ENCODE measurements at regions not wholly inside any gene's neighbourhood (a gene's known extent, or its start where the extent isn't known, plus 50 kb on each side); places are given as distances from the start of the nearest gene placed in this dataset.
"Not testable (repeated sequence)": the region's sequence is repeated elsewhere in the genome, so short reads cannot be mapped to it uniquely, and the experiment has no call there.

- FAIRE-seq (no peak), DNase-seq (ENCODE audit: insufficient read length, low spot score) (no peak)
- TF ChIP-seq POLR2A (IDR thresholded peaks at IDR 0.05; ENCODE audit: low read depth, low read length) = no peak
Measured at GRCh38 chr12:28082096-28082495, 108.2 kb upstream of the CCDC91 start.

DNA sequence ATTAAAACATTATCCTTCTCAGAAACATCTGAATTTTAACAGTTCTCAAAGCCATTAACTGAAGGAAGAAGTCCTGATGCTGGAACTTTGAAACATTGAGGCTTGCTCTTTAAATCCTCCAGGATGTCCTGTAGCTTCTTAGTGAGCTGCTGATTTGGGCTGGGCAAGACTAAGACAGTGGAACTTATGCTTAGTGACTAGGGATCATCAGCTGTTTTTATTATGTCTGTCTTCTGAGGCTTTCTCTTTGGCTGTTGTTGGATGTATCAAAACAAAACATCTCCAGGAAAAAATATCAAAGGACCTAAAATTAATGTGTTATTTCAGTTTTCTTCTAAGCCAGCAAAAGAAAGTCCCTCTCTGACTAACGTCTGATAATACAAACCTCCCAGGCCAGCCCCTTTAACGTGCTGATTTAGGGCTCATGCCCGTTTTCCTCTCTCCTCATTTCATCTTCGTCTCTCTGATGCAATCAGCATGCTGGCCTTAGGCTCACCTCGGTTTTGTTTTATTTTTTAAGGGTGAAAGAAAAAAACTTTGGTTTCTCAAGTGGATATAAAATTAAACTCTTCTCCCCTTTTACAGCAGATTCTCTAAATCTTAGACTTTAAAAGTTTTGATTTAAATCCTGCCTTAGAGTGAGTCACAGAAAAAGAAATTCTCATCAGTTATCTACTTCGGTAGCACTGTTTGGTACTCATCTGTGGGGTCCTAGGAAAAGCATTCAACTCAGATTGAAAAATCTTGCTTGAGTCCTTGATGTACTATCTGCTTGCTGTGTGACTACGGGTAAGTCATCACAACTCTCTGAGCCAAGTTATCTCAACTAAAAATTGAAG, 106.2 kb upstream of the CCDC91 start:
- no peak for TF ChIP-seq POLR2A (IDR thresholded peaks at IDR 0.05; ENCODE audit: low read depth, low read length)
- FAIRE-seq = no peak
- no peak for DNase-seq (ENCODE audit: insufficient read length, low spot score)

DNA sequence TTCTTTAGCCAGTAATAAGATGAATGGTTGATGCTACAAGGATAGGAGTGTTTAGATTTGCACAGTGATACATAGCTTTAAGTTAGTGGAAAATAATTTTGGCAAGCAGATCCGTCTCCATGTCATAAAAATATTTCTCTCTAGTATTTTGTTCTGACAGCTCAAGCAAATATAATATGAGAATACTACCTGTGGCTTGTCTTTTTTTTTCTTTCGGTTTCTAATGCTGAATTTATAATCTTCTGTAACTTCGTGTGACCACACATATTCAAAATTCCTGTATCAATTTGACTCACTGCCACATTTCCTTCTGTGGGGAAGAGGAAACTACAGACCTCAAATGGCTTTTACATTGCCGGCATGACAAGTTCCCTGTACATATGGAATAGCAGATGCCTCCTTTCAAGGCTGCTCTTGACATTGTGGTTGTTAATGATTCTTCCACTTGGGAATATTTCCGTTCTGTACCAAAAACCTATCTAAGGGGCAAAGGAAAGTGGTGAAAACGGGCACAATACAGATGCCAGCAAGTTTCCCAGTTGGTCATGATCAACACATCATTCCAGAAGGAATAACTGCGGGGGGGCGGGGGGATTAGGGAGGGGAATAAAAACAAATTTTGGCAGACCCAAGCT, 103.6 kb upstream of the CCDC91 start:
- TF ChIP-seq POLR2A (IDR thresholded peaks at IDR 0.05; ENCODE audit: low read depth, low read length) = no peak
- FAIRE-seq = no peak

GRCh38 chr12:28088566-28089272, 101.5 kb upstream of the CCDC91 start:
- TF ChIP-seq POLR2A (IDR thresholded peaks at IDR 0.05; ENCODE audit: low read depth, low read length) = no peak
- DNase-seq (ENCODE audit: insufficient read length, low spot score) (no peak), FAIRE-seq (no peak)

More for the DNA sequence above, 103.6 kb upstream of the CCDC91 start:
- no peak for DNase-seq (ENCODE audit: insufficient read length, low spot score)

DNA sequence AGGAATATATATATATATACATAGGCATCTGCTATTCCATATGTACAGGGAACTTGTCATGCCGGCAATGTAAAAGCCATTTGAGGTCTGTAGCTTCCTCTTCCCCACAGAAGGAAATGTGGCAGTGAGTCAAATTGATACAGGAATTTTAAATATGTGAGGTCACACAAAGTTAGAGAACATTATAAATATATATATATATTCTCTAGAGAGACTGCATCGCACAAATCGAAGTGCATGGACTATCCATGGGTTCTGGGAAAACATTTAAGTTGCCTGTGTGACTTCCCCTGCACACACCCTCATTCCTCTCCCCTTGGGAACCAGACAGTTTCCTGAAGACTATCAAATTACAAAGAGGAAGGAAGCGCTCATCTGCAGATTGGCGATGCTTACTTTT, 100.9 kb upstream of the CCDC91 start:
- TF ChIP-seq POLR2A (IDR thresholded peaks at IDR 0.05; ENCODE audit: low read depth, low read length) = no peak
- no peak for DNase-seq (ENCODE audit: insufficient read length, low spot score)
- FAIRE-seq = no peak

DNA sequence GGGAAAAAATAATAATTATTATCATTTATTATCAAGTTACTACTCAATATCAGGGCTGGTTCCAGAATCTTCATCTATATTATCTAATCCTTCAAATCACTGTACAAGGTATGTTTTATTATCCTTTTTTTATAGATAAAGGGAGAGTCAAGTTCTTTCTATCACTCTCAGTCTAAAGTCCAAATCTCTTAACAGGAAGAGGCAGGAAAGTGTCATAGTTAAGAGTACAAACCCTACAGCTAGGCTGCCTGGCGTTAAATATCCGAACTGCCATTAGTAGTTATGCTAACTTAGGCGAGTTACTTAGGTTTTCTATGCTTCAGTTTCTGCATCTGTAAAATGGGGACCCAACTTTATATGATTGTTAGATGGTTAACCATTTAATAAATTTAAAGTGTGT, 99.4 kb upstream of the CCDC91 start:
- FAIRE-seq (no peak), DNase-seq (ENCODE audit: insufficient read length, low spot score) (no peak)
- TF ChIP-seq POLR2A (IDR thresholded peaks at IDR 0.05; ENCODE audit: low read depth, low read length) = no peak

DNA sequence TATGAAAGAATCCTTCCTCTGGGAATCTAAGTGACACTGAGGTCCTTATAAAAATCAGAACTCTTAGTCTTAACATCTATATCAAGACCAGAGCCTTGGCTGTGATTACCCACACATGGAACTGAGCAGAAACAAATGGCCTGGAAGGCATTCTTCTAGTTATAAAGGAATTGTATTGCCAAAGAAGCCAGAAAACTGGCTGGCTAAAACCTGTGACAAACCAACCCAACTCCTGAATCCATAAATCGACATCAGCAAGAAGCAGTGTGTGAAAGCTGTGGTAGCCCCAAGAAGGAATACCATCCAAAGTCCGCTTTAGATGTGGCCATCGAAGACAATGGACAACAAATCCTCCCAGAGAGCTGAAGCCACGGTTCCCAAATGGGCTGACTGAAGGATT, 97.9 kb upstream of the CCDC91 start:
- FAIRE-seq = no peak
- DNase-seq (ENCODE audit: insufficient read length, low spot score) = no peak
- no peak for TF ChIP-seq POLR2A (IDR thresholded peaks at IDR 0.05; ENCODE audit: low read depth, low read length)

GRCh38 chr12:28096649-28097048, 93.6 kb upstream of the CCDC91 start:
- TF ChIP-seq POLR2A (IDR thresholded peaks at IDR 0.05; ENCODE audit: low read depth, low read length) = no peak
- FAIRE-seq (no peak), DNase-seq (ENCODE audit: insufficient read length, low spot score) (no peak)

DNA sequence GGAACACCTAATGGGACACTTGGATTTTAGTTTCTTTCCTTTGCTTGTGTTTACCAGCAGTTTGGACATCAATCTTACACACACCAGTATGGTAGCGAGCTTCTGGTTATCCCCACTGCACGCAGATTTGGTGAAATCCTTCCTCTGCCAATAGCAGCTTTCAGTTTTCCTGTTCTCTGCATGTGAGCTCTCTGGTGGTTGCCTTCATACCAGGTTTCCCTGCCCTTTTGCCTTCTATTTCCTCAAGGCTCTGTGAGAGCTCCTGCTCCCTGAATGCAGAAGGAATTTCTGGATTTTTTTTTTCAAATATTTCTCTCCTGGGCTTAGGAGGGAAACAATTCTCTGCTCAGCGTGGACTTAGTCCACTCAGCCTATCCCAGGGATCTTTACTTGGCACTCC, 93.0 kb upstream of the CCDC91 start:
- FAIRE-seq = no peak
- TF ChIP-seq POLR2A (IDR thresholded peaks at IDR 0.05; ENCODE audit: low read depth, low read length) = no peak
- no peak for DNase-seq (ENCODE audit: insufficient read length, low spot score)

- not testable (repeated sequence) for FAIRE-seq; DNase-seq (ENCODE audit: insufficient read length, low spot score)
Measured at GRCh38 chr12:28099245-28099644, 91.0 kb upstream of the CCDC91 start.

- DNase-seq (ENCODE audit: insufficient read length, low spot score) (no peak), FAIRE-seq (no peak)
- no peak for TF ChIP-seq POLR2A (IDR thresholded peaks at IDR 0.05; ENCODE audit: low read depth, low read length)
Measured at GRCh38 chr12:28099871-28100270, 90.4 kb upstream of the CCDC91 start.

GRCh38 chr12:28100717-28101116, 89.5 kb upstream of the CCDC91 start:
- FAIRE-seq = no peak
- no peak for DNase-seq (ENCODE audit: insufficient read length, low spot score)
- TF ChIP-seq POLR2A (IDR thresholded peaks at IDR 0.05; ENCODE audit: low read depth, low read length) = no peak

- DNase-seq (ENCODE audit: insufficient read length, low spot score) (no peak), FAIRE-seq (no peak)
- no peak for TF ChIP-seq POLR2A (IDR thresholded peaks at IDR 0.05; ENCODE audit: low read depth, low read length)
Measured at GRCh38 chr12:28104316-28104715, 85.9 kb upstream of the CCDC91 start.

All from H54 (cell line).